Neural cell (in vitro differentiated cells): ENCODE measurements at regions not wholly inside any gene's neighbourhood (a gene's known extent, or its start where the extent isn't known, plus 50 kb on each side); places are given as distances from the start of the nearest gene placed in this dataset.

Experiments used
- H2AFZ ChIP-seq: fragments of 200-600, 300-800 bp; sonication (generic), shearing (Covaris generic); 2 replicates; pipeline ENCODE4 v1.6.0; 2014; ENCODE audit warnings: low read depth, mild to moderate bottlenecking, antibody characterized with exemption, low read length, moderate library complexity
- H3F3A ChIP-seq: fragments of 200-600 bp; shearing (Covaris generic); 2 replicates; pipeline ENCODE4 v1.6.1; 2016; ENCODE audit warnings: mild to moderate bottlenecking, moderate library complexity, mixed read lengths, antibody characterized with exemption, low read length; ENCODE audit not compliant: insufficient read depth, poor library complexity, severe bottlenecking
- H3K27ac ChIP-seq: fragments of 200-600, 300-800 bp; sonication (generic), shearing (Covaris generic); 2 replicates; pipeline ENCODE4 v1.5.1; 2014; ENCODE audit warnings: mild to moderate bottlenecking, low read length, moderate library complexity
- H3K27me3 ChIP-seq: fragments of 300-800, 200-600 bp; sonication (generic), shearing (Covaris generic); 2 replicates; pipeline ENCODE4 v1.6.0; 2014; ENCODE audit warnings: mild to moderate bottlenecking, low read depth, low read length, moderate library complexity; ENCODE audit not compliant: insufficient read depth
- H3K36me3 ChIP-seq: fragments of 300-800, 200-600 bp; sonication (generic), shearing (Covaris generic); 2 replicates; pipeline ENCODE4 v1.5.1; 2014; ENCODE audit warnings: mild to moderate bottlenecking, antibody characterized with exemption, low read length, moderate library complexity; ENCODE audit not compliant: insufficient read depth
- H3K4me2 ChIP-seq: fragments of 300-800, 200-600 bp; sonication (generic), shearing (Covaris generic); 2 replicates; pipeline ENCODE4 v1.6.0; 2014; ENCODE audit warnings: mild to moderate bottlenecking, low read length
- H3K4me3 ChIP-seq: fragments of 300-800, 200-600 bp; sonication (generic), shearing (Covaris generic); 2 replicates; pipeline ENCODE4 v1.5.1; 2014; ENCODE audit warnings: mild to moderate bottlenecking, low read length, moderate library complexity
- H3K79me2 ChIP-seq: fragments of 200-600 bp; shearing (Covaris generic); replicated peaks from 2 replicates; pipeline ENCODE4 v1.6.0; 2014; ENCODE audit warnings: mild to moderate bottlenecking, low read length, moderate library complexity; ENCODE audit not compliant: insufficient read depth
- H3K9ac ChIP-seq: fragments of 300-800, 200-600 bp; sonication (generic), shearing (Covaris generic); 2 replicates; pipeline ENCODE4 v1.6.1; 2016; ENCODE audit warnings: mild to moderate bottlenecking, low read length, mixed read lengths
- H3K9me2 ChIP-seq: fragments of 200-600 bp; shearing (Covaris generic); 2 replicates; pipeline ENCODE4 v1.6.1; 2016; ENCODE audit warnings: mild to moderate bottlenecking, low read length, mixed read lengths; ENCODE audit not compliant: insufficient read depth
- H3K9me3 ChIP-seq: fragments of 200-600, 300-800 bp; sonication (generic), shearing (Covaris generic); 2 replicates; pipeline ENCODE4 v1.6.1; 2016; ENCODE audit warnings: mild to moderate bottlenecking, mixed run types, low read length, moderate library complexity, mixed read lengths
- H4K20me1 ChIP-seq: fragments of 200-600 bp; shearing (Covaris generic); 2 replicates; pipeline ENCODE4 v1.6.1; 2016; ENCODE audit warnings: mild to moderate bottlenecking, mixed run types; ENCODE audit not compliant: insufficient read depth
- EP300 ChIP-seq: fragments of 450-650 bp; conservative IDR thresholded peaks from 2 replicates; pipeline ENCODE4 v1.6.1; 2014; ENCODE audit warnings: antibody characterized with exemption, mild to moderate bottlenecking, moderate library complexity; ENCODE audit not compliant: poor library complexity, severe bottlenecking
- EZH2 ChIP-seq: fragments of 200-600, 300-800 bp; shearing (Covaris generic), sonication (generic); IDR thresholded peaks from 2 replicates; pipeline ENCODE4 v1.6.1; 2014; ENCODE audit warnings: antibody characterized with exemption, low read length, borderline replicate concordance, mild to moderate bottlenecking; ENCODE audit not compliant: insufficient read depth, poor library complexity, severe bottlenecking
- MXI1 ChIP-seq: fragments of 450-650 bp; conservative IDR thresholded peaks from 2 replicates; pipeline ENCODE4 v1.6.1; 2014; ENCODE audit warnings: antibody characterized with exemption, mild to moderate bottlenecking; ENCODE audit not compliant: poor library complexity, severe bottlenecking
- POLR2AphosphoS5 ChIP-seq: IDR thresholded peaks from 2 replicates; pipeline ENCODE4 v1.6.1; 2012
- RAD21 ChIP-seq: fragments of 450-650 bp; conservative IDR thresholded peaks from 2 replicates; pipeline ENCODE4 v1.6.1; 2014; ENCODE audit warnings: antibody characterized with exemption, mild to moderate bottlenecking, moderate library complexity
- SMC3 ChIP-seq: fragments of 450-650 bp; conservative IDR thresholded peaks from 2 replicates; pipeline ENCODE4 v1.6.1; 2014; ENCODE audit warnings: antibody characterized with exemption, mild to moderate bottlenecking, moderate library complexity; ENCODE audit not compliant: poor library complexity
- TAF1 ChIP-seq: IDR thresholded peaks from 2 replicates; pipeline ENCODE4 v1.6.1; 2012; ENCODE audit warnings: low read depth
- TF ChIP-seq, protein P1 (sequence below): IDR thresholded peaks from 2 replicates; pipeline ENCODE4 v1.6.1; 2012; ENCODE audit warnings: borderline replicate concordance
- TF ChIP-seq, protein P2 (sequence below): fragments of 450-650 bp; IDR thresholded peaks from 2 replicates; pipeline ENCODE4 v1.5.1; 2014; ENCODE audit warnings: antibody characterized with exemption, mild to moderate bottlenecking, moderate library complexity; ENCODE audit not compliant: poor library complexity, severe bottlenecking

DNA sequence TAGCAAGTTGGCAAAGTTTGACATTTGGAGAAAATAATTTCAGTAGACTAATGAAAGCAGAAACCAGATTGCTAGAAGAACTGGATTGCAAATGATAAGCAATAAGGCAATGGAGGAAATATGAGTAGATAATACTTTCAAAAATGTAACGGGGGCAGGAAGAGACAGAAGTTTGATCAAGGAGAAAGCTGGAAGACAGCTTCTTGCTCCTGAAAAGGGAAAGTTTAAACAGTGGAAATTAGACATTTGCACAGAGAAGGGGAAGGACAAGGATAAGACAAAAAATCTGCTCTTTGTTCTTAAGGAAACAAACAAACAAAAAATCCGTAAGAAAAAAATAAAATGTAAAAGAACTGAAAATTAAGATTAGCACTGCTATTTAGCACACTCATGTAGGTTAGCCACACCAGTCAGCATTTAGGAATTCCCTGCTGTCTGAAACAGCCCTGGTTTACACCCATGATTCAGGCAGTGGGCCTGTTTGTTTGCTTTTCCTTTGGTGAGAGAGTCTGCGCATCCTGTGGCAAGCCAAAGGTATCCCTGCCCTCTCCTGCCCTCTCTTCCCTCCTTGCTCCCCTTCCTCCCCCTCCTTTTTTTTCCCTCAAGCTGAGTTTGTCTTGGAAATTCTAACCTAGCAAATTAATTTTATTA lies 104.3 kb upstream of the CAV2 start:
- Histone ChIP-seq H3K27ac (no peak overlapping the region), H3K27me3 (no peaks in the 10 kb centered on the region), H3K9me2 (no peaks in the 10 kb centered on the region), H3K79me2 (no peaks in the 10 kb centered on the region), H3K9ac (no peak overlapping the region), H3K4me3 (no peak overlapping the region), H3K9me3 (no peaks in the 10 kb centered on the region), H3K36me3 (no peaks in the 10 kb centered on the region), H3K4me2 (no peak overlapping the region), H4K20me1 (no peaks in the 10 kb centered on the region), H2AFZ (no peak overlapping the region), H3F3A (no peaks in the 10 kb centered on the region)
- no peak for TF ChIP-seq POLR2AphosphoS5
- TF ChIP-seq, protein P1, sequence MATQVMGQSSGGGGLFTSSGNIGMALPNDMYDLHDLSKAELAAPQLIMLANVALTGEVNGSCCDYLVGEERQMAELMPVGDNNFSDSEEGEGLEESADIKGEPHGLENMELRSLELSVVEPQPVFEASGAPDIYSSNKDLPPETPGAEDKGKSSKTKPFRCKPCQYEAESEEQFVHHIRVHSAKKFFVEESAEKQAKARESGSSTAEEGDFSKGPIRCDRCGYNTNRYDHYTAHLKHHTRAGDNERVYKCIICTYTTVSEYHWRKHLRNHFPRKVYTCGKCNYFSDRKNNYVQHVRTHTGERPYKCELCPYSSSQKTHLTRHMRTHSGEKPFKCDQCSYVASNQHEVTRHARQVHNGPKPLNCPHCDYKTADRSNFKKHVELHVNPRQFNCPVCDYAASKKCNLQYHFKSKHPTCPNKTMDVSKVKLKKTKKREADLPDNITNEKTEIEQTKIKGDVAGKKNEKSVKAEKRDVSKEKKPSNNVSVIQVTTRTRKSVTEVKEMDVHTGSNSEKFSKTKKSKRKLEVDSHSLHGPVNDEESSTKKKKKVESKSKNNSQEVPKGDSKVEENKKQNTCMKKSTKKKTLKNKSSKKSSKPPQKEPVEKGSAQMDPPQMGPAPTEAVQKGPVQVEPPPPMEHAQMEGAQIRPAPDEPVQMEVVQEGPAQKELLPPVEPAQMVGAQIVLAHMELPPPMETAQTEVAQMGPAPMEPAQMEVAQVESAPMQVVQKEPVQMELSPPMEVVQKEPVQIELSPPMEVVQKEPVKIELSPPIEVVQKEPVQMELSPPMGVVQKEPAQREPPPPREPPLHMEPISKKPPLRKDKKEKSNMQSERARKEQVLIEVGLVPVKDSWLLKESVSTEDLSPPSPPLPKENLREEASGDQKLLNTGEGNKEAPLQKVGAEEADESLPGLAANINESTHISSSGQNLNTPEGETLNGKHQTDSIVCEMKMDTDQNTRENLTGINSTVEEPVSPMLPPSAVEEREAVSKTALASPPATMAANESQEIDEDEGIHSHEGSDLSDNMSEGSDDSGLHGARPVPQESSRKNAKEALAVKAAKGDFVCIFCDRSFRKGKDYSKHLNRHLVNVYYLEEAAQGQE: no peak
- no peak for TF ChIP-seq MXI1
- no peak for TF ChIP-seq EZH2
- no peak for TF ChIP-seq TAF1
- TF ChIP-seq RAD21: no peak
- no peak for TF ChIP-seq SMC3
- TF ChIP-seq, protein P2, sequence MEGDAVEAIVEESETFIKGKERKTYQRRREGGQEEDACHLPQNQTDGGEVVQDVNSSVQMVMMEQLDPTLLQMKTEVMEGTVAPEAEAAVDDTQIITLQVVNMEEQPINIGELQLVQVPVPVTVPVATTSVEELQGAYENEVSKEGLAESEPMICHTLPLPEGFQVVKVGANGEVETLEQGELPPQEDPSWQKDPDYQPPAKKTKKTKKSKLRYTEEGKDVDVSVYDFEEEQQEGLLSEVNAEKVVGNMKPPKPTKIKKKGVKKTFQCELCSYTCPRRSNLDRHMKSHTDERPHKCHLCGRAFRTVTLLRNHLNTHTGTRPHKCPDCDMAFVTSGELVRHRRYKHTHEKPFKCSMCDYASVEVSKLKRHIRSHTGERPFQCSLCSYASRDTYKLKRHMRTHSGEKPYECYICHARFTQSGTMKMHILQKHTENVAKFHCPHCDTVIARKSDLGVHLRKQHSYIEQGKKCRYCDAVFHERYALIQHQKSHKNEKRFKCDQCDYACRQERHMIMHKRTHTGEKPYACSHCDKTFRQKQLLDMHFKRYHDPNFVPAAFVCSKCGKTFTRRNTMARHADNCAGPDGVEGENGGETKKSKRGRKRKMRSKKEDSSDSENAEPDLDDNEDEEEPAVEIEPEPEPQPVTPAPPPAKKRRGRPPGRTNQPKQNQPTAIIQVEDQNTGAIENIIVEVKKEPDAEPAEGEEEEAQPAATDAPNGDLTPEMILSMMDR: no peak
- TF ChIP-seq EP300: no peak

DNA sequence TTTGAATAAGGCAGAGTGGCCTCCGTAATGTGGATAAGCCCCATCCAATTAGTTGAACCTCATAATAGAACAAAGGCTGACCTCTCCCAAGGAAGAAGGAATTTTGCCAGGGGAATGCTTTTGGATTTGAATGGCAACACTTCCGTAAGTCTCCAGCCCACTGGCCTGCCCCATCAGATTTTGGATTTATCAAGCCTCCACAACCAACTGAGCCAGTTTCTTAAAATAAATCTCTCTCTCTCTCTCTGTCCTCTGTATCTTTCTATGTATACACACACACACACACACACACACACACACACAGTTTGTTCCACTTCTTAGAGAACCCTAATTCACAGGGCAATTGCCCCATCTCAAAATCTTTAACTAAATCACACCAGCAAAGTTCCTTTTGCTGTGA lies 100.9 kb upstream of the CAV2 start:
- H3K79me2 ChIP-seq: no peaks in the 10 kb centered on the region
- TF ChIP-seq, protein P2: no peak
- TF ChIP-seq EP300 (no peak), POLR2AphosphoS5 (no peak), MXI1 (no peak), SMC3 (no peak), EZH2 (no peak), RAD21 (no peak), TAF1 (no peak)
- TF ChIP-seq, protein P1: no peak
- no peak overlapping the region for H3K27ac ChIP-seq
- no peaks in the 10 kb centered on the region for H3K9me2 ChIP-seq
- H3K9me3 ChIP-seq: no peaks in the 10 kb centered on the region
- no peak overlapping the region for H3K9ac ChIP-seq
- no peak overlapping the region for H2AFZ ChIP-seq
- H3F3A ChIP-seq: no peaks in the 10 kb centered on the region
- H3K27me3 ChIP-seq: no peaks in the 10 kb centered on the region
- H3K36me3 ChIP-seq: no peaks in the 10 kb centered on the region
- H4K20me1 ChIP-seq: no peaks in the 10 kb centered on the region
- H3K4me3 ChIP-seq: no peak overlapping the region
- H3K4me2 ChIP-seq: no peak overlapping the region
